GM12878 (cell line): ENCODE measurements at regions not wholly inside any gene's neighbourhood (a gene's known extent, or its start where the extent isn't known, plus 50 kb on each side); places are given as distances from the start of the nearest gene placed in this dataset.

Source experiments
- ATAC-seq: fragments of 200-7000 bp; cut with Tn5 transposase; 3 replicates; pipeline ENCODE4 v1.9.1; 2020; ENCODE audit warnings: mild to moderate bottlenecking, moderate library complexity
- BruUV-seq: library from RNA; stranded (reverse); fragments of 400-500 nt; replicated peaks from 2 replicates; lab custom pipeline; 2021; lab: Mats Ljungman, UMichigan
- CTCF ChIA-PET: fragments of 300-600 bp; sonication (Branson Sonifier 250); formaldehyde crosslinking; extraction: SDS; loops from one replicate; lab custom pipeline; 2021; ENCODE audit warnings: inconsistent platforms; lab: Yijun Ruan, JAX
- POLR2A ChIA-PET: fragments of 350-600 bp; formaldehyde crosslinking; extraction: SDS; loops from one replicate; lab custom pipeline; 2021; ENCODE audit warnings: inconsistent platforms; lab: Charles Lee
- RAD21 ChIA-PET: fragments of 300-600 bp; sonication (Branson Sonifier 250); formaldehyde crosslinking; loops from one replicate; lab custom pipeline; 2023; ENCODE audit warnings: antibody characterized with exemption; ENCODE audit not compliant: unreplicated experiment; lab: Charles Lee
- SMC1A ChIA-PET: fragments of 300-600 bp; sonication (Branson Sonifier 250); formaldehyde crosslinking; loops from one replicate; lab custom pipeline; 2023; ENCODE audit not compliant: unreplicated experiment, uncharacterized antibody; lab: Charles Lee
- DNase-seq: peaks from one replicate; pipeline ENCODE4 v3.0.0-alpha.2; 2011; ENCODE audit warnings: low read depth, low spot score
- FAIRE-seq: peaks from 3 replicates; lab custom pipeline; 2011; peaks lifted over from hg19 to GRCh38; lab: Jason Lieb, UNC
- H2AFZ ChIP-seq: 2 replicates; pipeline ENCODE4 v1.6.0; 2011; ENCODE audit warnings: low read depth, low read length, control low read depth; ENCODE audit not compliant: control insufficient read depth
- H3K27ac ChIP-seq: 2 replicates; pipeline ENCODE4 v1.5.1; 2011; ENCODE audit warnings: control low read depth; ENCODE audit not compliant: control insufficient read depth, insufficient read depth
- H3K27me3 ChIP-seq, 2 experiments: replicated peaks in 1 of 2; 2 replicates each; pipeline versions ENCODE4 v1.6.0 to v1.6.1; 2011; ENCODE audit warnings: low read length in 1 of 2; ENCODE audit not compliant: control insufficient read depth in 2 of 2, insufficient read depth in 2 of 2
- H3K36me3 ChIP-seq, 2 experiments: 2 replicates each; pipeline ENCODE4 v1.5.1; 2011; ENCODE audit warnings: low read length in 1 of 2; ENCODE audit not compliant: control insufficient read depth in 2 of 2, insufficient read depth in 2 of 2
- H3K4me1 ChIP-seq: 2 replicates; pipeline ENCODE4 v1.6.1; 2011; ENCODE audit warnings: mild to moderate bottlenecking, low read length, moderate library complexity, mixed read lengths; ENCODE audit not compliant: control insufficient read depth, insufficient read depth
- H3K4me2 ChIP-seq: 2 replicates; pipeline ENCODE4 v1.6.0; 2011; ENCODE audit warnings: control low read depth; ENCODE audit not compliant: control insufficient read depth, insufficient read depth
- H3K4me3 ChIP-seq: fragments of 200-600 bp; sonication (generic); 2 replicates; pipeline ENCODE4 v1.5.1; 2016
- H3K79me2 ChIP-seq: 2 replicates; pipeline ENCODE4 v1.6.0; 2011; ENCODE audit warnings: low read length; ENCODE audit not compliant: control insufficient read depth, insufficient read depth
- H3K9ac ChIP-seq: 2 replicates; pipeline ENCODE4 v1.8.0; 2011; ENCODE audit warnings: low read length, control low read depth, mixed read lengths; ENCODE audit not compliant: control insufficient read depth, insufficient read depth
- H3K9me3 ChIP-seq: replicated peaks from 3 replicates; pipeline ENCODE4 v1.5.1; 2011; ENCODE audit warnings: mild to moderate bottlenecking, low read length; ENCODE audit not compliant: control insufficient read depth, insufficient read depth
- H4K20me1 ChIP-seq: 2 replicates; pipeline ENCODE4 v1.6.0; 2011; ENCODE audit not compliant: control insufficient read depth, insufficient read depth
- BHLHE40 ChIP-seq, 2 experiments: fragments of 450-650 bp in 1 of 2; IDR thresholded peaks; 2 replicates each; pipeline ENCODE4 v1.6.1; 2011 to 2017; ENCODE audit warnings: low read depth in 2 of 2, borderline replicate concordance in 1 of 2, improper control_type of control experiment in 1 of 2, low read length in 1 of 2, mild to moderate bottlenecking in 1 of 2
- CUX1 ChIP-seq: IDR thresholded peaks from 2 replicates; pipeline ENCODE4 v1.6.1; 2012; ENCODE audit warnings: improper control_type of control experiment, low read depth, low read length; ENCODE audit not compliant: insufficient replicate concordance
- IKZF1 ChIP-seq: fragments of 450-650 bp; conservative IDR thresholded peaks from 2 replicates; pipeline ENCODE4 v1.6.1; 2017; ENCODE audit warnings: antibody characterized with exemption, mild to moderate bottlenecking
- KDM1A ChIP-seq: fragments of 200-600 bp; sonication (generic); IDR thresholded peaks from 2 replicates; pipeline ENCODE4 v1.6.1; 2016; ENCODE audit warnings: borderline replicate concordance
- NKRF ChIP-seq: fragments of 450-650 bp; conservative IDR thresholded peaks from 2 replicates; pipeline ENCODE4 v1.6.1; 2017; ENCODE audit warnings: mild to moderate bottlenecking, moderate library complexity
- POLR2A ChIP-seq: IDR thresholded peaks from 2 replicates; pipeline ENCODE4 v1.6.1; 2011; ENCODE audit warnings: low read depth, mild to moderate bottlenecking, low read length
- SIN3A ChIP-seq: IDR thresholded peaks from 2 replicates; pipeline ENCODE4 v1.6.1; 2012; ENCODE audit warnings: low read depth, low read length, improper control_type of control experiment
- SREBF1 ChIP-seq: IDR thresholded peaks from 2 replicates; pipeline ENCODE4 v1.6.1; 2012; ENCODE audit warnings: mild to moderate bottlenecking, low read length
- TCF7 ChIP-seq: IDR thresholded peaks from 2 replicates; pipeline ENCODE4 v1.6.1; 2014; ENCODE audit warnings: antibody characterized with exemption, borderline replicate concordance
- ZBED1 ChIP-seq: IDR thresholded peaks from 2 replicates; pipeline ENCODE4 v1.6.1; 2016; ENCODE audit warnings: borderline replicate concordance
- WGBS: methylation state at CpG from one replicate; pipeline ENCODE4 v1.1.6; 2016; ENCODE audit warnings: low lambda C conversion rate; ENCODE audit not compliant: insufficient replicate concordance, insufficient coverage; ENCODE audit errors: missing lambda C conversion rate; 5-methylcytosine and 5-hydroxymethylcytosine counted together
- in situ Hi-C: fragments of 300-500 bp; cut with MboI; formaldehyde crosslinking; loops from 9 replicates; pipeline ENCODE4 v1.14.3; 2018; ENCODE audit warnings: mixed read lengths
- intact Hi-C: fragments of 100-400 bp; cut with micrococcal nuclease; formaldehyde crosslinking; loops from one replicate; pipeline ENCODE4 v1.14.2; 2022; ENCODE audit not compliant: unreplicated experiment

- no peak for TF ChIP-seq NKRF
- no peak for TF ChIP-seq BHLHE40 (IDR thresholded peaks at IDR 0.05; ENCODE audit: borderline replicate concordance in 1 of 2, low read depth in 2 of 2, low read length in 1 of 2)
- TF ChIP-seq IKZF1: no peak
Observed at GRCh38 chr6:165822501-165822900, 159.5 kb upstream of the PDE10A start (continued).

- H2AFZ ChIP-seq: no peak overlapping the region
- RAD21 ChIA-PET: interaction anchor here (1.3 kb wide), 1 partner anchor 381 kb away, joined by 3 read pairs; no protein-coding TSS in a partner anchor
- no peaks in the 10 kb centered on the region for H3K36me3 ChIP-seq
- BruUV-seq: no TSS peak
- no peaks in the 10 kb centered on the region for H3K9me3 ChIP-seq
- SMC1A ChIA-PET: no interaction called here
- no peaks in the 10 kb centered on the region for H3K79me2 ChIP-seq
- POLR2A ChIA-PET: no interaction called here
- FAIRE-seq (no peak), ATAC-seq (no peak), DNase-seq (no peak)
- CTCF ChIA-PET: no interaction called here
- in situ Hi-C loops (no loop called here), intact Hi-C loops (no loop called here)
- H3K4me3 ChIP-seq: no peak overlapping the region
- peaks cover 0 to 8% of the 10 kb centered on the region in 2 experiments; a peak in 3 of 4 replicates for H3K27me3 ChIP-seq
- no peak for TF ChIP-seq KDM1A
- TF ChIP-seq TCF7: no peak
- no peak for TF ChIP-seq SIN3A
- TF ChIP-seq ZBED1: no peak
- no peak for TF ChIP-seq SREBF1
- no peak for TF ChIP-seq POLR2A
- TF ChIP-seq CUX1: no peak
- TF ChIP-seq, all 136 proteins: peak for 0
- 17% methylated on average over 9 of the region's 9 CpGs for WGBS
- Histone ChIP-seq H4K20me1 (no peaks in the 10 kb centered on the region), H3K4me2 (no peak overlapping the region), H3K4me1 (no peaks in the 10 kb centered on the region), H3K9ac (no peak overlapping the region), H3K27ac (no peak overlapping the region)
Observed at GRCh38 chr6:165821754-165822153, 158.7 kb upstream of the PDE10A start.
